ENCODE measurements at regions not wholly inside any gene's neighbourhood (a gene's known extent, or its start where the extent isn't known, plus 50 kb on each side); places are given as distances from the start of the nearest gene placed in this dataset.

DNA sequence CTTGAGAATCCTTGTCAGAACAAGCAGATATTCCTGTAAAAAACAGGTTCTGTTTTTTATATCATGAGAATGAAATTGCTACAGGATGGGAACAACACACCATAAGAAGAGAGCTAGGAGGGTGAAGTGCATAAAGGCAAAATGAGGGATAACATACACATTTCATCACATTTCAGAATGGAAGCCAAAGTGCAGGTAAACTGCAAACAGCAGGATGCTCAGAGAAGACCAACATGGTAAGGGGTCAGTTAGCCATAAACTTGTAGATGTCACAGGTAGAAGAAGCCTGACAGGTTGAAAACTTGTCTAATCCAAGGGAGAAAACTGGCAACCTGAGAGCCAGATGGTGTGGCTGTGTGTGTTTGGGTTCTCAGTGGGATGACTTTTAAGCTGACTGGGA lies 88.9 kb upstream of the FAT1 start:
- TF ChIP-seq, protein P1, sequence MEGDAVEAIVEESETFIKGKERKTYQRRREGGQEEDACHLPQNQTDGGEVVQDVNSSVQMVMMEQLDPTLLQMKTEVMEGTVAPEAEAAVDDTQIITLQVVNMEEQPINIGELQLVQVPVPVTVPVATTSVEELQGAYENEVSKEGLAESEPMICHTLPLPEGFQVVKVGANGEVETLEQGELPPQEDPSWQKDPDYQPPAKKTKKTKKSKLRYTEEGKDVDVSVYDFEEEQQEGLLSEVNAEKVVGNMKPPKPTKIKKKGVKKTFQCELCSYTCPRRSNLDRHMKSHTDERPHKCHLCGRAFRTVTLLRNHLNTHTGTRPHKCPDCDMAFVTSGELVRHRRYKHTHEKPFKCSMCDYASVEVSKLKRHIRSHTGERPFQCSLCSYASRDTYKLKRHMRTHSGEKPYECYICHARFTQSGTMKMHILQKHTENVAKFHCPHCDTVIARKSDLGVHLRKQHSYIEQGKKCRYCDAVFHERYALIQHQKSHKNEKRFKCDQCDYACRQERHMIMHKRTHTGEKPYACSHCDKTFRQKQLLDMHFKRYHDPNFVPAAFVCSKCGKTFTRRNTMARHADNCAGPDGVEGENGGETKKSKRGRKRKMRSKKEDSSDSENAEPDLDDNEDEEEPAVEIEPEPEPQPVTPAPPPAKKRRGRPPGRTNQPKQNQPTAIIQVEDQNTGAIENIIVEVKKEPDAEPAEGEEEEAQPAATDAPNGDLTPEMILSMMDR (IDR thresholded peaks at IDR 0.05): no peak
- no peak for TF ChIP-seq POLR2A (IDR thresholded peaks at IDR 0.05)
